DOHH2 (cell line): ENCODE measurements at regions not wholly inside any gene's neighbourhood (a gene's known extent, or its start where the extent isn't known, plus 50 kb on each side); places are given as distances from the start of the nearest gene placed in this dataset.

Experiments used
- H3F3A ChIP-seq: fragments of 200-600 bp; sonication (generic), shearing (Covaris generic); 2 replicates; pipeline ENCODE4 v1.6.0; 2016; ENCODE audit warnings: antibody characterized with exemption, mild to moderate bottlenecking; ENCODE audit not compliant: control insufficient read depth, insufficient read depth
- H3K27ac ChIP-seq: fragments of 200-600 bp; sonication (generic); 2 replicates; pipeline ENCODE4 v1.5.1; 2014; ENCODE audit warnings: low read depth, mild to moderate bottlenecking, low read length, moderate library complexity
- H3K27me3 ChIP-seq: fragments of 200-600 bp; sonication (generic); 2 replicates; pipeline ENCODE4 v1.6.1; 2014; ENCODE audit warnings: mild to moderate bottlenecking, low read length, mixed read lengths; ENCODE audit not compliant: control insufficient read depth
- H3K36me3 ChIP-seq: fragments of 200-600 bp; sonication (generic); 2 replicates; pipeline ENCODE4 v1.6.1; 2014; ENCODE audit warnings: mild to moderate bottlenecking, low read length, moderate library complexity, mixed read lengths; ENCODE audit not compliant: control insufficient read depth
- H3K4me1 ChIP-seq: fragments of 200-600 bp; sonication (generic); 2 replicates; pipeline ENCODE4 v1.6.1; 2014; ENCODE audit warnings: mild to moderate bottlenecking, low read length, mixed read lengths; ENCODE audit not compliant: control insufficient read depth
- H3K4me2 ChIP-seq: fragments of 200-600 bp; sonication (generic); 2 replicates; pipeline ENCODE4 v1.6.0; 2014; ENCODE audit warnings: mild to moderate bottlenecking, low read length, moderate library complexity
- H3K4me3 ChIP-seq: fragments of 200-600 bp; sonication (generic); 2 replicates; pipeline ENCODE4 v1.5.1; 2014; ENCODE audit warnings: mild to moderate bottlenecking, low read length, mixed read lengths
- H3K79me2 ChIP-seq: fragments of 200-600 bp; sonication (generic); 2 replicates; pipeline ENCODE4 v1.6.1; 2014; ENCODE audit warnings: mild to moderate bottlenecking, low read length, mixed read lengths; ENCODE audit not compliant: control insufficient read depth
- H3K9me2 ChIP-seq: fragments of 200-600 bp; sonication (generic); replicated peaks from 2 replicates; pipeline ENCODE4 v1.6.1; 2014; ENCODE audit warnings: mild to moderate bottlenecking, low read length, mixed read lengths; ENCODE audit not compliant: control insufficient read depth
- H3K9me3 ChIP-seq: fragments of 200-600 bp; sonication (generic); 2 replicates; pipeline ENCODE4 v1.6.1; 2014; ENCODE audit warnings: antibody characterized with exemption, low read length, mixed read lengths; ENCODE audit not compliant: control insufficient read depth, insufficient read depth
- H4K20me1 ChIP-seq: fragments of 200-600 bp; sonication (generic); 2 replicates; pipeline ENCODE4 v1.6.0; 2014; ENCODE audit warnings: low read depth, mild to moderate bottlenecking, antibody characterized with exemption, low read length, moderate library complexity; ENCODE audit not compliant: control insufficient read depth, insufficient read depth
- CTCF ChIP-seq: fragments of 200-600 bp; sonication (generic); IDR thresholded peaks from one replicate; pipeline ENCODE4 v1.5.1; 2014; ENCODE audit warnings: antibody characterized with exemption, mild to moderate bottlenecking, low read depth, low read length; ENCODE audit not compliant: poor library complexity, severe bottlenecking
- EZH2phosphoT487 ChIP-seq: fragments of 200-600 bp; sonication (generic); IDR thresholded peaks from 2 replicates; pipeline ENCODE4 v1.6.1; 2017; ENCODE audit warnings: borderline replicate concordance, mild to moderate bottlenecking, antibody characterized with exemption, low read length, moderate library complexity, mixed read lengths

DNA sequence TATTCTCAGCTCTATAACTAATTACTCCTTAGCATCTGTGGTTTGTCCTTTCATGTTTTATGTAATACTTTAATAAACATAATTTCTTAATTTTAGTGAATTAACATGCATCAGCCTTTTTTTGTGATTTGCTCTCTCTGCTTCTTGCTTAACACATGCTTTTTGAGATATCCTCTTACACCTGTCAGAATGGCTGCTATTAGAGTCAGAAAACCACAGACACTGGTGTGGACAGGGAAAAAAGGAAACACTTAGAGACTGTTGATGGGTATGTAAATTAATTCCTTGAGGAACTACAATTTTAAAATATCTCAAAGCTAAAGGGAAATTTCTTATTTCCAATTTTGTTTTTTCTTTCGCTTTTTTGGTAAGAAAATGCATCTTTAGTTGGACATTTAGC is 549.0 kb downstream of the ZNF804A start:
- Histone ChIP-seq H3K79me2 (no peaks in the 10 kb centered on the region), H3K36me3 (no peaks in the 10 kb centered on the region), H3K4me3 (no peak overlapping the region), H3K4me2 (no peak overlapping the region), H3K27ac (no peak overlapping the region), H3K9me2 (no peaks in the 10 kb centered on the region), H3K4me1 (peaks cover 3% of the 10 kb centered on the region; the same call in 1 of the 2 replicates), H3F3A (no peaks in the 10 kb centered on the region), H4K20me1 (no peaks in the 10 kb centered on the region), H3K9me3 (no peaks in the 10 kb centered on the region), H3K27me3 (no peaks in the 10 kb centered on the region)
- TF ChIP-seq EZH2phosphoT487: no peak
- TF ChIP-seq CTCF: no peak

DNA sequence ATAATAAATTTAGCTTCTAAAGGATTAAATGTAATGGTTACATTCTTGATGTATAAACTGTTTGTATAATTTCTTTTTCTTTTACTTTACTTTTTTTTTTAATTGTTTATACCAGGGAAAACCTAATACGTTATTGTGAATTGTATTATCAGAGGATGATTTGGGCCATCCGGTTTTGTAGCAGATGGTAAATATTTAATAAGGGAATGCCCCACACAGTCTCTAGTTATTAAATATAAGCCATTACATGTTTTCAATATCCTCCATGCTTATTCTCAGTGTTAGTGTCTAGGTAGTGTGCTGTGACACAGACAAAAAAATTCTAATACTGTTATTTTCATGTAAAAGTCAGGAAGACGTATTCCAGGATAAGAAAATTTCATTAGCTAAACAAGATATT is 553.9 kb downstream of the ZNF804A start:
- Histone ChIP-seq H3K9me3 (no peaks in the 10 kb centered on the region), H4K20me1 (no peaks in the 10 kb centered on the region), H3K4me3 (no peak overlapping the region), H3F3A (no peaks in the 10 kb centered on the region), H3K27me3 (no peaks in the 10 kb centered on the region), H3K4me1 (peaks cover 3% of the 10 kb centered on the region; the same call in 1 of the 2 replicates), H3K4me2 (no peak overlapping the region), H3K27ac (no peak overlapping the region), H3K79me2 (no peaks in the 10 kb centered on the region), H3K36me3 (no peaks in the 10 kb centered on the region), H3K9me2 (no peaks in the 10 kb centered on the region)
- TF ChIP-seq CTCF (no peak), EZH2phosphoT487 (no peak)

DNA sequence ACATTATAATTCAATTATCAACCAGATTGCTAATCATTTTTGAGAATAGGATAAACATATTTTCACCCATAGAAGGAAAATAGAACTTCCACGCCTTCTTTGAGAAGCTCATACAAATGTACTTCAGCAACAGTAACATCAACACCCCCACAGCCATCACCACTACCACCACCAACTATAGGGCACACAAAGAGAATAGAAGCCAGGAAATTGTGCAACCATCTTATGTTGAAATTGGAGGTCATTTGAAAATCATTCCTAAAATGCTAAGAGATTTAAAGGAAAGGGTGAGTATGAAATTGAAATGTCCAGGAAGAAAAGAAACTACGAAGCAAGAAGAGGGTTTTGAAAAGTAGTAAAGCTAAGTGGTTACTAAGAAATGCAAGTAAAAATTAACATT is 563.4 kb downstream of the ZNF804A start:
- H3K4me2 ChIP-seq: no peak overlapping the region
- H3K9me3 ChIP-seq: no peaks in the 10 kb centered on the region
- no peaks in the 10 kb centered on the region for H3K4me1 ChIP-seq
- H3F3A ChIP-seq: no peaks in the 10 kb centered on the region
- TF ChIP-seq CTCF (no peak), EZH2phosphoT487 (no peak)
- H3K9me2 ChIP-seq: no peaks in the 10 kb centered on the region
- no peaks in the 10 kb centered on the region for H4K20me1 ChIP-seq
- no peak overlapping the region for H3K27ac ChIP-seq
- H3K36me3 ChIP-seq: no peaks in the 10 kb centered on the region
- no peaks in the 10 kb centered on the region for H3K27me3 ChIP-seq
- H3K4me3 ChIP-seq: no peak overlapping the region
- no peaks in the 10 kb centered on the region for H3K79me2 ChIP-seq

- no peaks in the 10 kb centered on the region for H4K20me1 ChIP-seq
- no peaks in the 10 kb centered on the region for H3K9me2 ChIP-seq
- no peak overlapping the region for H3K4me2 ChIP-seq
- H3K79me2 ChIP-seq: no peaks in the 10 kb centered on the region
- TF ChIP-seq CTCF (no peak), EZH2phosphoT487 (no peak)
- no peaks in the 10 kb centered on the region for H3K27me3 ChIP-seq
- no peak overlapping the region for H3K4me3 ChIP-seq
- H3F3A ChIP-seq: no peaks in the 10 kb centered on the region
- no peak overlapping the region for H3K27ac ChIP-seq
- no peaks in the 10 kb centered on the region for H3K4me1 ChIP-seq
- no peaks in the 10 kb centered on the region for H3K36me3 ChIP-seq
- H3K9me3 ChIP-seq: no peaks in the 10 kb centered on the region
These were observed 564.3 kb upstream of the FSIP2 start for GRCh38 chr2:185174353-185174752.
